ENCODE measurements at regions not wholly inside any gene's neighbourhood (a gene's known extent, or its start where the extent isn't known, plus 50 kb on each side); places are given as distances from the start of the nearest gene placed in this dataset.

DNA sequence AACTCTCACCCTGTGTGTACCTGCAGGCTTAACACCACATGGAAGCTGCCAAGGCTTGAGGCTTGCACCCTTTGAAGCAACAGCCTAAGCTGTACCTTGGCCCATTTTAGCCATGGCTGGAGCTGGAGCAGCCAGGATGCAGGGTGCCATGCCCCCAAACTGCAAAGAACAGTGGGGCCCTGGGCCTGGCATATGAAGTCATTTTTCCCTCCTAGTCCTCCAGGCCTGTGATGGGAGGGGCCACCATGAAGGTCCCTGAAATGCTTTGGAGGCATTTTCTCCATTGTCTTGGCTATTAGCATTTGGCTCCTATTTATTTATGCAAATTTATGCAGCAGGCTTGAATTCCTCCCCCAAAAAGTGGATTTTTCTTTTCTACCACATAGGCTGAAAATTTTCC is 238.4 kb downstream of the CDCA7 start:
- peaks cover 0 to 6% of the 10 kb centered on the region in 2 donors for H3K4me1 ChIP-seq
- DNase-seq (no peak), ATAC-seq (no peak)
- peaks cover 0 to 14% of the 10 kb centered on the region in 2 donors for H3K9me3 ChIP-seq
- intact Hi-C loops (cut with DNase I): no loop called here
- no peaks in the 10 kb centered on the region for H3K27me3 ChIP-seq
- TF ChIP-seq, protein P1, sequence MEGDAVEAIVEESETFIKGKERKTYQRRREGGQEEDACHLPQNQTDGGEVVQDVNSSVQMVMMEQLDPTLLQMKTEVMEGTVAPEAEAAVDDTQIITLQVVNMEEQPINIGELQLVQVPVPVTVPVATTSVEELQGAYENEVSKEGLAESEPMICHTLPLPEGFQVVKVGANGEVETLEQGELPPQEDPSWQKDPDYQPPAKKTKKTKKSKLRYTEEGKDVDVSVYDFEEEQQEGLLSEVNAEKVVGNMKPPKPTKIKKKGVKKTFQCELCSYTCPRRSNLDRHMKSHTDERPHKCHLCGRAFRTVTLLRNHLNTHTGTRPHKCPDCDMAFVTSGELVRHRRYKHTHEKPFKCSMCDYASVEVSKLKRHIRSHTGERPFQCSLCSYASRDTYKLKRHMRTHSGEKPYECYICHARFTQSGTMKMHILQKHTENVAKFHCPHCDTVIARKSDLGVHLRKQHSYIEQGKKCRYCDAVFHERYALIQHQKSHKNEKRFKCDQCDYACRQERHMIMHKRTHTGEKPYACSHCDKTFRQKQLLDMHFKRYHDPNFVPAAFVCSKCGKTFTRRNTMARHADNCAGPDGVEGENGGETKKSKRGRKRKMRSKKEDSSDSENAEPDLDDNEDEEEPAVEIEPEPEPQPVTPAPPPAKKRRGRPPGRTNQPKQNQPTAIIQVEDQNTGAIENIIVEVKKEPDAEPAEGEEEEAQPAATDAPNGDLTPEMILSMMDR (IDR thresholded peaks at IDR 0.05): no peak
- H3K4me3 ChIP-seq: no peak overlapping the region
- H3K27ac ChIP-seq: no peak overlapping the region
- H3K36me3 ChIP-seq: no peaks in the 10 kb centered on the region

DNA sequence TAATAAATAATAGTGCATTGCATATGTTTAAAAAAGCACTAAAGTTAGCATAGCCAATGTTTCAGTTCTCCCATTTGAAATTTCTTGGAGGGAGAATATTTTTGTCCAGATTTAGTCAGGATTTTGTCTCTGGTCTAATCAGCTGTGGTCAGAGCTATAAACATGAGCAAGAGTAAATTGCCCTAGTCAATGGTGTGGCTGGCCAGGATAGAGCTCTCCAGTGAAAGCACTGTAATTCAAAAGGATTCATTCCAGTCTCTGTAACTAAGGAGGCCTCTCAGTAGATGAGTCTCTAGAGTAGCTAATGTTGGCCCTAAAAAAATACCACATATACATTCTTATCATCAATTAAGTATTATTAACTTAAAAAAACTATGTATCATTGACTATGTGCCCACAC is 241.6 kb downstream of the CDCA7 start:
- no peak for DNase-seq
- no peaks in the 10 kb centered on the region for H3K4me1 ChIP-seq
- peaks cover 0 to 14% of the 10 kb centered on the region in 2 donors for H3K9me3 ChIP-seq
- no peaks in the 10 kb centered on the region for H3K36me3 ChIP-seq
- H3K27ac ChIP-seq: no peak overlapping the region
- intact Hi-C loops (cut with DNase I): no loop called here
- no peak for ATAC-seq
- TF ChIP-seq, protein P1 (IDR thresholded peaks at IDR 0.05): no peak
- no peak overlapping the region for H3K4me3 ChIP-seq
- H3K27me3 ChIP-seq: no peaks in the 10 kb centered on the region

DNA sequence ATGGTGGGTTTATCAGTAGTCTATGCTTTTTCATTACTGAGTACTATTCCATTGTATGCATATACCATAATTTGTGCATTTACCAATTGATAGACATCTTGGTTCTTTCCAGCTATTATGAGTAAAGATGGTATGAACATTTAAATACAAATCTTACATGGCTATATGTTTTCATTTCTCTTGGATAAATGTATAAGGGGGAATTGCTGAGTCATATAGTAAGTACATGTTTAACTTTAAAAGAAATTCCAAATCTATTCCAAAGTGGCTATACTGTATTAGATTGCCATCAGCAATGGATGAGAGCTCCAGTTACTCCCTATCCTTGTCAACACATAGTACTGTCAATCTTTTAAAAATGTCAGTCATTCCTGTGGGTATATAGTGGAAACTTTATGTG is 243.9 kb downstream of the CDCA7 start:
- Histone ChIP-seq H3K27me3 (no peaks in the 10 kb centered on the region), H3K4me3 (no peak overlapping the region), H3K9me3 (peaks cover 0 to 4% of the 10 kb centered on the region in 2 donors), H3K4me1 (no peaks in the 10 kb centered on the region), H3K36me3 (no peaks in the 10 kb centered on the region), H3K27ac (no peak overlapping the region)
- ATAC-seq: no peak
- TF ChIP-seq, protein P1 (IDR thresholded peaks at IDR 0.05): no peak
- intact Hi-C loops (cut with DNase I): no loop called here
- no peak for DNase-seq

DNA sequence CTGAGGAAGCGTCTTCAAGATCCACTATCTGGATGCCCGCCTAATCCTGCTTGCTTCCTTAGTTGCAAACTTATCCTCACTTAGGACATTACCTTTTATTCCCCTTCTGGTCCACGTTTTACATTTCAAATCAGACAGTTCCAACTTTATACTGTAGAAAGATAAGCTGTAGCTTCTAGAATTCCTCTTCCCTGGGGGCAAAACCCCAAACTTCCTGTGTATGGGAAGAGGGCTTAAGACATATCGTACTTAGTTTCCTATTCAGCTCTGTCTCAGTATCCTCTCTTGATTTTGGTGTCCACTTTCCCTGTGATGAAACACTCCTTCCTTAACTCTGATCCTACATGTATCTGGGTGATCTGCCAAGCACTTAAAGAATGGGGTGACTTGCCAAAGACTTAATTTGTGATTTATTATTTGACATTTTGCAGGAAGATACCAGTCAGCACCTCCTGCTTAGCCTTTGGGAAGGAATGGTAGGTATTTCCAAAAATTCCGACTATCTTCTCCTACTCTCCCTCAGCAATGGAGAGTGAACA is 245.2 kb downstream of the CDCA7 start:
- H3K4me1 ChIP-seq: no peaks in the 10 kb centered on the region
- TF ChIP-seq, protein P1 (IDR thresholded peaks at IDR 0.05): no peak
- H3K9me3 ChIP-seq: no peaks in the 10 kb centered on the region
- H3K36me3 ChIP-seq: no peaks in the 10 kb centered on the region
- no peak overlapping the region for H3K27ac ChIP-seq
- DNase-seq: no peak
- ATAC-seq: no peak
- no peaks in the 10 kb centered on the region for H3K27me3 ChIP-seq
- intact Hi-C loops (cut with DNase I): no loop called here
- no peak overlapping the region for H3K4me3 ChIP-seq

DNA sequence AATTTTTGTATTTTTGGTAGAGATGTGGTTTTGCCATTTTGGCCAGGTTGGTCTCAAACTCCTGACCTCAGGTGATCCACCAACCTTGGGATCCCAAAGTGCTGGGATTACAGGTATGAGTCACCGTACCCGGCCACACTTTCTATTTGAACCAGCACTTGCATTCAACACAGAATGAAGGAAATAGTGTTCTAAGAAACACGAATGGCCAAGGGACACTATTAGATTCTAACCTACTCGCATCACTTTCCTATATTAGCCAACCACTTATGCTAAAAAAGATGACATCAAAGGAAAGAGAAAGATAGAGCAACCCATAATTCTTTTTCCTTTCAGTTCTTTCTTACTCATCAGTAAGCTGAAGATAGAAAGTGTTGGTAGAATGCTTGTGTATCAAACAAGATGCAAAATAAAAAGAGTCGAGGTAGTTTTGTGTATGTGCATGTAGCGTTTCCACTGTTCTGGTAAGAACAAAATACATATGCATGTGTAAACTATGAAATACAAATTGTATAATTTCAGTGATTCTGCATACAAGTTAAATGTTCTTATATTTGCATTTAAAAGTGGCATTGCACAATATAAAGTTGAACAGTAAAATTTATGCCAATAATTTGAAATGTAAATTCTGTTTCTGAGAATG is 247.6 kb downstream of the CDCA7 start:
- Histone ChIP-seq H3K27ac (no peak overlapping the region), H3K4me1 (no peaks in the 10 kb centered on the region), H3K4me3 (no peak overlapping the region), H3K36me3 (no peaks in the 10 kb centered on the region), H3K27me3 (no peaks in the 10 kb centered on the region), H3K9me3 (no peaks in the 10 kb centered on the region)
- TF ChIP-seq, protein P1 (IDR thresholded peaks at IDR 0.05): no peak
- intact Hi-C loops (cut with DNase I): no loop called here
- DNase-seq (no peak), ATAC-seq (no peak)

All from left lung (tissue), 4 donors.